HG02588 (cell line): ENCODE measurements at regions not wholly inside any gene's neighbourhood (a gene's known extent, or its start where the extent isn't known, plus 50 kb on each side); places are given as distances from the start of the nearest gene placed in this dataset.
"Not testable (repeated sequence)": the region's sequence is repeated elsewhere in the genome, so short reads cannot be mapped to it uniquely, and the experiment has no call there.

Source experiments
- ATAC-seq: cut with Tn5 transposase; IDR thresholded peaks from one replicate; pipeline ENCODE4 v1.9.1; 2021; ENCODE audit warnings: mild to moderate bottlenecking, moderate library complexity; ENCODE audit not compliant: unreplicated experiment

DNA sequence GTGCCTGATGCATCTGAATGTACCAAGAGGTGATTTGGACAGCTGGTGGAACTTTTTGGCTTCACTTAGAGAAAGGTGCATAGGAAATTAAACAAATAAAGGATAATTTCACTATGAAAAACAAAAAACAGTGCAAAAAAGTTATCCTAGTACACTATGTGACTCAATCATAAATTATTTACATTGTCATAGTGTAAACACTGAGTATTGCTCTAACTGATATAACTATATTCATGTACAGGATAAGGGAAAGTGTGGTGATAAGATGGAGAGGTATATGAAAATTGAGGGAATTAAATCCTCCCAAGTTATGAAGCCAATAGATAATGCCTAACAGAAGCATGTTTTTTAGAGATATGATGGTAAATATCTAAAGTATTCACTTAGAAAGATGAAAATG is 50.2 kb upstream of the CPNE4 start:
- ATAC-seq, result no peak

DNA sequence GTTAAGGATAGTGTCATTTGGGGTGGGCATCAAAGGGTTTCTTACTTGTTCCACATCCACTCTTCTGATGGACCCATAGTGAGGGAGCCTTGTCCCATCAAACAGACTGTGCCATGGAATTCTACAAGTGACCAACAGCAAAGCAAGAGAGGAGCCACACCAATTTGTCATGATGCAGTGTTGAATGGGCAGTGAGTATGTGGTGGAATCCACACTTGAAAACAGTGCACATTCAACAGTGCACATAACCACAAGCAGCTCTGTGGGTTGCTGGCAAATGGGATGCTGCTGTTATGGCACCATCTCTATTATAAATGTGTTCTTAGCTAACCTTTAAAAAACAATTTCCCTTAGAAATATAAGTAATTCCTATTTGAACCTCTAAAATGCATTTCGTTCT is 52.5 kb upstream of the CPNE4 start:
- no peak for ATAC-seq

DNA sequence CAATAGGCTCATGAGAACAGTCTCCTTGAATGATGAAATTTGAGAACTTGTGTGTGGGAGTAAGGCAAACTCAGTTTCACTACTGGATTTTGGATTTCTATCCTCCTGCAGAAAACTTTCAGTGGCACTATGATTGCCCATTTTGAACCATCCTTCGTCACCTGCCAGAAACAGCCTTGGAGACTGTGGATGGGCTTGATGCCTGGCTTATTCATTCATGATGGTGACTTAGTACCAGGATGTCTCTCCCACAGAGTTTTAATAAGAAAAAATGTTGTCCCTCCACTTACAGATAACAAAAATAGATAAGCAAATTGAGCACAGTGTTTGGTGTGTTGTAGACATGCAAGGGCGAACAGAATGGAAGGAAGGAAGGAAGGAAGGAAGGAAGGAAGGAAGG is 53.5 kb upstream of the CPNE4 start:
- ATAC-seq, result no peak

DNA sequence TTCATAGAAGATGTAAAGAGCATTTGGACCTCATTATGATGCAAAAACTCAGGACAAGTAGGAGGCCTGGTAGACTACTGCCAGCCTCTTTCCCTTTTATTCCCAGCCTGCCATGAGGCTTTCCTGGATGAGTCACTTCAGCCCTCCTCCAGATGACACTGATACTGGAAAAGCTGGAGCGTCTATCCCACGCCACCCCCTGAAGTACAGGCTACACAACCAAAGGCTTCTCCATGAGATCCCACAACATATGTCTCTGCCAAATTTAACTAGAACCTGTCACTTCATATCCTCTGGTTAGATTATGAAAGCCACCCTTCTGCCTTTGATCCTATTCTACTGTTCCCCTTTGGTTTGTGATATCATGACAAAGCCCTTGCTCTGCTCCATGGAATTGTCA is 56.1 kb upstream of the CPNE4 start:
- ATAC-seq, result no peak

DNA sequence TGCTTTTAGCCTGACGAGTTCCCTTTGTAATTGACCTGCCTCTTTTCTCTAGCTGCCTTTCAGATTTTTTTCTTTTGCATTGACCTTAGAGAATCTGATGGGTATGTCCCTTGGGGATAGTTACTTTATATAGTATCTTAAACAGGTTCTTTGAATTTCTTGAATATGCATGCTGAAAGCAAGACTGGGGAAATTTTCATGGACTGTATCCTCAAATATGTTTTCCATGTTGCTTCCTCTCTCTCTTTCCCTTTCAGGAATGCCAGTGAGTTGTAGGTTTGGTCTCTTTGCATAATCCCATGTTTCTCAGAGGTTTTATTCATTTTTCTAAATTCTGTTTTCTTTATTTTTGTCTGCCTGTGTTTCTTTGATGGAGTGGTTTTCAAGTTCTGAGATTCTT is 81.8 kb upstream of the CPNE4 start:
- no peak for ATAC-seq

DNA sequence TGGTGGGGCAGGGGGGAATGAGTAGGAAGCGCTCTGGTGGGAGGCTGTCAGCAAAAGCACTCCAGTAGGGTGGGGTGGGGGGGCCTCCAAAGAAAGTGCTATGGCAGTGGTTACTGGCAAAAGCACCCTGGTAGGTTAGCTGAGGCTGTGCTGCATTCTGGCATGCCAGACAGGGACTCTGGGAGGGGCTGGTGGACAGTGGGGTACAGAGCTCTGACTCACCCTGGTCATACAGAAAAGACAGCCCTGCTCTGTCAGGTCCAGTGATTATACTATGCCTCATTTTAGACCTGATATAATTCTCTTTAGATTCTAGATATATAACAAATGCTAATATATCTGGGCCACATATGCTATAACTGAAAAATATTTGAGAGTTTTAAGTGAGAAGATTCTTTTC is 82.8 kb upstream of the CPNE4 start:
- no peak for ATAC-seq

DNA sequence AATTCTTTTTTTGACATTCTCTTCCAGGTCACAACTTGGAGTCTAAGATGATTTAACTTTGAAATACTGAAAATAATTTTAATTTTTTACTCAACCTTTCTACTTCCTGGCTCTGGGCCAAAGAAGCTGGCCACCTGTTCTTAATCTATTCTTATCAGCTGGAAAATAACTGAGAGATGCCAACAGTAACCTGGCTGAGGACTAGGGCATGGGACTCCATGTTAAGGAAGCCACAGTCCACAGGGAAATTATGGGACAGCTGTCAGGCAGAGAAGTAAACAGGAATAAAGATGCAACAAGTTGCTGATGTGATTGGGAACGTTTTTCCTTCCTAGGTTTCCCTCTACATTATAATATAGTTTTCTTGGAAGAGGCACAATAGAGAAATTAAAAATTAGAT is 84.7 kb upstream of the CPNE4 start:
- ATAC-seq, result no peak

DNA sequence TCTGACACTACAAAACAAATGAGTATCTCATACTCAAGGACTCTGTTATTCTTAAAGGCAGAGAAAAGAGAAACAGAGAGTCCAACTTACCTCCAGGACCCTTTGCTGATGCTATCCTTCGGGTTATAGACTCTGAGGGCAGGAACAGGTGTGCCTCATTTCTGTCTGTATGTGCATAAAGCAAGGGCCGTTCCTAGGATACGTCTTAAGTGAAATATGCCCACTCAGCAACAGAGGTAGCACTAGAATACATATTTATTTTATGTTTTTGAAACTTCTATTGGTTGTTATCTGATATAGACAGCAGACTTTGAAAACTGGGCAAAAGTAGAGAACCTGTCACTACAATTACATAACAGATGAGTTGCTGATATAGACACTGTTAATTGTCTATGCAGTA is 89.3 kb upstream of the CPNE4 start:
- no peak for ATAC-seq

DNA sequence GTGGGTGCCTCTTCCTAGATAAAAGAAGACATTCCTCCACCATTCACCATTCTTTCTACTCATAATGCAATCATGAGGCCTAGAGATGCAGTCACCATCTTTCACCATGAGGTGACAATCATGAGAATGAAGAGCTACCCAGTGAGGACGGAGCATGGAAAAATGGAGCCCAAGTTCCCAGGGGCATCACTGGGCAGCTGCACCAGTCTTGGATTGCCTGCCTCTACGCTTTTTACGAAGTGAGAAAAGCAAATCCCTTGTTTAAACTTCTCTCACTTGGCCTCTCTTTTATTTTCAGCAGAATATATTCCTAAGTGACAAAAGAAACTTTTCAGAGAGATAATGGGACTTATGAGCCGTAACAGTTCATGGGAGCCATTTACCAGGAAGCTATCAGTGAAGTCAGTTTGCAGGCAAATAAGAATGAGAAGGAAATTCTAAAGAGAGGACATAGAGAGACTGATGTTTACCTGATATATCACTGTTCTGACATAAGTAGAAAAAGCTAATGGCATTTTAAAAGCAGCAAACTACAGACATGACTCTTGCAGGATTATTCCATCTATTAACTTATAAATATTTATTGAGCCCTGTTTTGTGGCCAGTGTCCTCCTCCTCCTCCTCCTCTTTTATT is 90.0 kb upstream of the CPNE4 start:
- ATAC-seq, result no peak

DNA sequence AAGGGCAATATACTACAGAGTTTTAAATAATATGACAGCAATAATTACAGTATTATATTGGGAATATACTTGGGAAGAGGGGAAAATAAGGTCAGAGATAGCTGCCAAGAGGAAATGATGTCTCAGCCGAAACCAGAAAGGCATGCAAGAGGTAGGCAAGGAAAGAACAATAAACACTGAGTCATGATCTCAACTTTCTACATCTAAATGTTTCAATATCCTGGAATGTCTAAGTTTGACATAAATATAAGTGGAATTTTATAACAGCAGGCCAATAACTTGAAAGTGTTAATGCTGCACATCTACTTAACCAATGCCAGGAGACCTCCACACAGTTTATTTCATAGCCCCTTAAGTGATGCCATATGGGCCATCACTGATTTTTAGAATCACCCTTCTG is 99.8 kb upstream of the CPNE4 start:
- no peak for ATAC-seq

DNA sequence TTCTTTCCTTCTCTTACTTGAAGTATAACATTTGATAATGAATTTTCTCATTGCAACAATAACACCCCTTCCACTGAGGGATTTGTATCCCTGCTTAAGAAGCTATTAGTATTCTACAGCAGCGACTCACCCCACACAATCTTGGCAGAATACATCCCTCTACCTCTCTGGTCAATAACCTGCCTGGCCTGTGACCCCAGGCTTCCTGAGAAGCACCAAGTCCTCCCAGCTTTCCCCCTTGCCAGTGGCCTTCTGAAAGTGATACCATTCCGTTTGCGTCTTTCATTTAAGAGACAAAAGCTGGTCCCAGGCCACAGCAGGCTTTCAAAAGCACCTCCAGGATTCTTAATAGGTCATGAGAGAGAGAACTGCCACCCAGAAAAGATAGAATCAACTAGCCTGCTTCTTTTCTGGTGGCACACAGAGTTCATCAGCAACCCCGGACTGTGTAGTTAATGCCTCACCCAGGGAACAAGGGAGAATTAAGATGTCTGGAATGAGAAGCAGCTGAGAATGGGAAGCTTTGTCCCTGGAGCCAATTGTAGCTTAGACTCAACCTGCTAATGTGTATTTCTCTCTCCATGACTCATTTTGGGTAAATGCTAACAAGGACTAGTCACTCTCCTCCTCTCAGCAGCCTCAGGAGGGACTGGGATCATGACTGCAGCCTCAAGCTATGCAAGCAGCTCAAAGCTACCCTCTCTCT is 101.0 kb upstream of the CPNE4 start:
- no peak for ATAC-seq

DNA sequence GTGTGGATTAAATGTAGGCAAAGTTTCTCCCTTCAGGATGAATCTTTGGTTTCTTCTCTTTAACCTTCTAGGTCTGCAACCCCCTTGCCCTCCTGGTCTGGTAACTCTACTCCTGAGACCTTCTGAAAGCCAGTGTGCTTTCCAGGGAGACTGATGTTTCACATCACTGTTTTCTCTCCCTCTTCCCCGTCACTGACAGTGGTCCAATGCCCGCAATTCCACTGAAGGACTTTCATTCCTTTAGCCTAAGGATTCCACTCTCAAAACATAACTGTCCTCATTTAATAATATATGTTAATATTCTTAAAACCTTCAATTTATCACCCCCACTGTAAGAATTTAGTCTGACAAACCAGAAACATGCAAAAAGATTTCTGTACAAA is 101.5 kb upstream of the CPNE4 start:
- no peak for ATAC-seq

DNA sequence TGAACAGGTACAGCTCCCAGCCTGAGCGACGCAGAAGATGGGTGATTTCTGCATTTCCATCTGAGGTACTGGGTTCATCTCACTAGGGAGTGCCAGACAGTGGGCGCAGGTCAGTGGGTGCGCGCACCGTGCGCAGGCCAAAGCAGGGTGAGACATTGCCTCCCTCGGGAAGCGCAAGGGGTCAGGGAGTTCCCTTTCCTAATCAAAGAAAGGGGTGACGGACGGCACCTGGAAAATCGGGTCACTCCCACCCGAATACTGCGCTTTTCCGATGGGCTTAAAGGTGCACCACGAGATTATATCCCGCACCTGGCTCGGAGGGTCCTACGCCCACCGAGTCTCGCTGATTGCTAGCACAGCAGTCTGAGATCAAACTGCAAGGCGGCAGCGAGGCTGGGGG is 102.1 kb upstream of the CPNE4 start:
- ATAC-seq, result not testable (repeated sequence)

DNA sequence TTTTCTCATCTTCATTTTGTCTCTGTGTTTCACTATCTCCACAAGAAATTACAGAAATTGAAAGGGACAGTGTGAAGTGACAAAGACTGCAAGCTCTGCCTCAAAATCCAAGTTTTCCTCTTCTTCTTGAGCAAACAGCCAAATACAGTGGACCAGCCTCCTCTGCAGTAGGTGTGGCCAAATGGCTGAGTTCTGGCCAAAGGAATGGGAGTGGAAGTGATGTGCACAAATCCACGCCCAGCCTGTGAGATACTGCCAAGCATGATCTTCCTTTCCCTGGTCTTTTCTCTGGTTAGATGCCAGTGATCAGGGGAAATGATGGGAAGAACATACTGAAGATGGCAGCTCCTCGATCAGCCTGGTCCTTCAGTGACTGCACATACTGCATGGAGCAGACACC is 111.0 kb upstream of the CPNE4 start:
- no peak for ATAC-seq

DNA sequence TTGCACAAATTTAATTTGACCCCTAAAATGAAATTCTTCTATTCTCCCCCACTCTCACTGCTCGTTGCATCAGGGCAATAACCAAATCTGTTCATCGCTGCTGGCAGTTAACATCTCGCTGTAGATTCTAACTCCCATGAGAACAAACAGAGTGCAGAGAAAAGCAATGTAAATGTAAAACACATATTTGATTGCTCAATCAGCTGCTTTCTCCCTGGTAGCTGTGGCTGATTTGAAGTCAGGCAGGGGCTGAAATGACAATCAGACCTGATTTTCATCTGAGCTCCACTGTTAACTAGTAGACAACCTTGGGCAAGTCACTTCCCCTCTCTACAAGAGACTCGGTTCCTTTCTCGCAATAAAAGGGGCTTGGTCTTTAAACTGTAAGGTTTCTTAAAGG is 119.8 kb upstream of the CPNE4 start:
- ATAC-seq, result no peak

DNA sequence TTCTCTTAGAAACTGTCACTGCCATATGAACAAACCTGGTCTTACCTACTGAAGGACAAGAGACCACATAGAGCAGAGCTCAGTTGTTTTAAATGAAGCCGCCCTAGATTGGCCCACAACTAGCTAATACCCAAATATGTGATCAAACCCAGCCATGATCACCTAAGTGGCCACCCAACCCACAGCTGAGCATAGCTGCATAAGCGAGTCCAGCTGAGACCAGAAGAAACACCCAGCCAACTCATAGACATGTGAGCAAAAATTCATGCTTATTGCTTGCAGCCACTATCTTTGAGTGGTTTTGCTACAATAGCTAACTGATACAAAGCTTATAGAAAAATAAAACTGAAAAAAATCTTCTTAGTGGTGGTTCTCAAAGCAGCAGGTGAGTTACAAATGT is 124.3 kb upstream of the CPNE4 start:
- no peak for ATAC-seq

DNA sequence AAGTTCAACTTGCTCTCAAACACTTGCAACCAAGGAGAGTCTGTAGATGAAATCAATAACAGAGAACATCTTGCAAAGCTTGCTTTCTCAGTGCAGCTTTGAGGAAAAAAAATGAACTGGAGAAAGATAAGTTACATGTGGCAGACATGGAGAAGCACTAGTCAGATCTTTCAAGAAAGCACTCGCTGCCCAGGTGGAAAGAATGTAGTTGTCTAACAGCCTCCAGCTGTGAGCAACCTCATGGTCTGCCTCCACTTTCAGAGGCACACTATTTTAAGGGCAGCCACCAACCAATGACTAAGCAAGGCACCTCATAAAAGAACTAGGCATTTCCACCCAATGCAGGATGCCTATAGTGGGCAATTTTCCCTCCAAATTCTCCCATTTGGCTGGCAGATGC is 125.4 kb upstream of the CPNE4 start:
- ATAC-seq, result no peak

DNA sequence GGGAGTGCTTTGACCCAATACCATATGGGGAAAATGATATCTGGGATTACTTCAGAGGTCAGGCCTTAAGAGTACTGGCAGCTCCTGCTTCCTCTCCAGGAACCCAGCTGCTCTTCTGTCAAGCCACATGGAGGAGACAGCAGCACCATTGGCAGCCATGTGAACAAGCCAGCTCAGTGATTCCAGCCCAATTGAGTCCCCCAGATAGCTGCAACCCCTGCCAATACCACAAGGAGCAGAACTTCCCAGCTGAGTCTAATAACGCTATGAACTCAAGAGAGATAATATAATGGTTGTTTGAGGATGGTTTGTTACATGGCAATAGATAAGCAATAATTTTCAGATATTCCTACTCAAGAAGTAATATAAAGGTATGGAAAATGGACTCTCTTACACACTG is 126.8 kb upstream of the CPNE4 start:
- no peak for ATAC-seq

DNA sequence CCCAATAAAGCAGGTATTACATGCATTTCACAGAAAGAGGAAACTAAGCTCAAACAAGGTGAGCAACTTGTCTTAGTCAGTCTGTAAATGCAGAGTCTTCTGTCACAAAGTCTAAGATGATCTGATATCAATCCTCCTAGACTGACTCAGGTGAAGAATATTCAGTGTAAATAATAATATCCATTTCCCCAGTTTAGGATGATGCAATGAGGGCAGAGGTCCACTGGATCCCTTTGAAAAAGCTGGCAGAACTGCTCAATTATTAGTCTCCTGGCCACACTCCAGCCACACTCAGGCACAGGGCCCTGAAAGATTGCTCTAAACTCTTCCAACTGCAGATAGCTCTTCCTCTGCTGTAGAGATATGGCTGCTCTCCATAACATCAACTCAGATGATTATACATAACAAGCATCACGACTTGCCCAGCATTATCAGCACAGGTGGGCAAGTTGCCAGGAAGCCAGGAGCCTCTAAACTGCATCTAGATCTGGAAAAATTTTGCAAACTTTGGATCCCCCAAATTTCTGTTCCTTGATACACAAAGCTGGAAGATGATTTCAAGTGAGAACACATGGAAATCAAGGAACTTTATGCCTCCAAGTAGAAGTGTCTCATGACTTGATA is 129.8 kb upstream of the CPNE4 start:
- ATAC-seq, result no peak

DNA sequence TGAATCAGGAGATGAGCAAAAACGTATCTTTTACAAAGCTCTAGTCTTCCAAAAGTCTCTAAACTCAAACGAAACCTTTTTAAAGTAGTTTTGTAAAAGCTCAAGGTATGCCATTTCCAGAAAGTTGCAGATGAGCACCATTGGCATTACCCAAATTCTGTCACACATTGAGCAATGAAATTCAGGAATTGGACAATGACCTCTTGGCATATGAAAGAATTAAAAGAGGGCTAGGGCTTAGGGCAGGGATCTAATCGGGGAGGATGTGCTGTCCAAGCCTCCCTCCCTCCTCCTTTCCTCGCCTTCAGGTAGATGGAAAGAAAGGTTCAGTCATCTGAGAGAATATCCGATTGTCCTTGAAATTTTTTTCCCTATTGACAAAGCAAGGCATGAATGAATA is 133.1 kb upstream of the CPNE4 start:
- ATAC-seq, result no peak

DNA sequence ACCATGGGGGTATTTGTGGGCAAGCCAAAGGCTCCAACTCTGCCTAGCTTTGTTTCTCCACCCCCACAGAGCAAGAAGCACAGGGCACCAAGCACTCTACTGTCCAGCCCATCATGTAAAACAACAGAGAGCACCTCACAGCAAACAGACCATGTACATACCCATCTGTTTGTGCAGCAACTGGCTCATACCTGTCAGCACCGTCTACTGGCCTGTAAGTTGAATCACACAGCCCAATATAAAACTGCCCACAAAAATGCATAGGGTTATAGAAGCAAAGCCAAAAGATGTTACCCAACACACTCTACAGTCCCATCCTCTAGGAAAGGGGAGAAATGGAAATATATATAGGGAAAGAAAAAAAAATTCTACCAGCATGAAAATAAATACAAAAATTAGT is 139.7 kb upstream of the CPNE4 start:
- ATAC-seq, result no peak

DNA sequence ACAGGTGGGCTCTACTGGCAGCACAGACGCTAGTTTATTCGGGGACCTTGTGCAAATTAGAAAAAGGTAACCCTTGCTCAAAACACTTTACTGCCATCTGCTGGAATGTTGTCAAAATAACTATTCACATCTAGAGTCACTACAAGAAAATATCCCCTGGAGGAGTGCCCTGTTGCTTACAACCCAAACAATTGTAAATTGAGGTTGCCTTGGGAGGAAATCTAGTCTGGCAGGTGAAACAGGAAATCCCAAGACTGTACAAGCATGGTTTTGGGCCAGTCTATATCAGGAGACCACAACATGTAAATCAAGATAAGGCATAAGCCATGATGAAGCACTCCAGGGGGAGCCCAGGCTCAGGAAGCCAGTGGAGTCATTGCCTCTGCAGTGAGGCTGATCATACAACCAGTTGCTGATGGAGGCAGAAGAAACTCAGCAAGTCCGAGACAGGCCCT is 136.8 kb upstream of the ACP3 start:
- ATAC-seq, result no peak

DNA sequence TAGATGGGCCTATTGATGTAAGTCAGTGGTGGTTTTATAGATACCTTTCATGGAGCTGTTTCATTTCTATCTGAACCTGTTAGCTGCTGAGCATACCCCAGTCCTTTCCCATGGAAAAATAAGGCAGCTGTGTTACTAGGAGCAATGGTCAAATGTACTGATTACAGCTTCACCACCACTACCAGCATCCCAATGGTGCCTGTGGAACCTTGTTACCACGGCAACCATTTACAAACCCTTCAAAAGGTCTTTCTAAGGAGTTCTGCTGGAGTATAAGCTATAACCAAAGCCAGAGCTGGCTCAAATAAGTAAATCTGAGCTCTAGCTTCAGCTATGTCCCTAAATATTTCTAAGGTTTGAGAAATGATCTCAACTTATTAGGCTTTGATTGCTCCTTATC is 133.4 kb upstream of the ACP3 start:
- ATAC-seq, result no peak
